Mammary epithelial cell (primary cell): ENCODE measurements at regions not wholly inside any gene's neighbourhood (a gene's known extent, or its start where the extent isn't known, plus 50 kb on each side); places are given as distances from the start of the nearest gene placed in this dataset.

Experiments
- CTCF ChIP-seq, 2 donors: IDR thresholded peaks in 1 of 2; conservative IDR thresholded peaks in 1 of 2; 2 replicates each; pipeline ENCODE4 v1.5.1; 2011 to 2012; ENCODE audit warnings: inconsistent platforms in 2 of 2, low read length in 2 of 2, mild to moderate bottlenecking in 2 of 2, control low read depth in 1 of 2, low read depth in 1 of 2; ENCODE audit not compliant: insufficient read depth in 1 of 2; ENCODE audit errors: extremely low read depth in 1 of 2
- EZH2 ChIP-seq: IDR thresholded peaks from 2 replicates; pipeline ENCODE4 v1.6.1; 2012; ENCODE audit warnings: low read length, inconsistent platforms, borderline replicate concordance

- no peak for TF ChIP-seq CTCF (conservative IDR thresholded peaks at IDR 0.05 in 1 of 2, IDR thresholded peaks at IDR 0.05 in 1 of 2; ENCODE audit: extremely low read depth in 1 of 2, insufficient read depth in 1 of 2, low read depth in 1 of 2, low read length in 2 of 2)
- no peak for TF ChIP-seq EZH2
Observed at GRCh38 chr21:39093526-39093925, 89.7 kb downstream of the PSMG1 start.
